Heart left ventricle (tissue), 13 donors: ENCODE measurements at regions not wholly inside any gene's neighbourhood (a gene's known extent, or its start where the extent isn't known, plus 50 kb on each side); places are given as distances from the start of the nearest gene placed in this dataset.

Experiments
- POLR2A ChIP-seq, 2 donors: fragments of 450-650 bp; IDR thresholded peaks; one replicate each; pipeline ENCODE4 v1.6.1; 2017; ENCODE audit warnings: antibody characterized with exemption in 2 of 2, mild to moderate bottlenecking in 2 of 2, moderate library complexity in 2 of 2
- TF ChIP-seq, protein P1 (sequence below), 12 donors: fragments of 200-600 bp; sonication (generic) in 4 of 12; IDR thresholded peaks; one replicate each; pipeline versions ENCODE4 v1.5.0 to v1.8.0; 2018 to 2022; ENCODE audit warnings: antibody characterized with exemption in 12 of 12, mild to moderate bottlenecking in 5 of 12
- donor health status: ischemic (EF 13 %, LVEDD 7.1; RV severe dilation, severe dysfunction).
- donor health status: DM: no; HTN: yes; CAD: no.
- donor health status: DM: no; HTN: no; CAD: no.
- donor health status: ischemic (EF 25% LVEDD 6.9; RV normal size, moderate dysfunction).
- donor health status: ischemic (EF 25% LVEDD 5.7; RV mildly dilated, moderate dysfunction).
- donor health status: ischemic (EF 35%, LVEDD 5.7; RV mildly dilated, moderate dysfunction).
- donor health status: nonischemic (EF 11% LVEDD 7.7; RV severe dilation, severe dysfunction).
- donor health status: DM: yes; HTN: yes; CAD: no.
- donor health status: PGD.
- donor health status: ischemic (EF 29% LVEDD 5.4; RV normal size, mild dysfunction).
- donor health status: nonischemic (EF 23%, LVEDD 6.1; RV moderate dilation, normal function).

- TF ChIP-seq, protein P1, sequence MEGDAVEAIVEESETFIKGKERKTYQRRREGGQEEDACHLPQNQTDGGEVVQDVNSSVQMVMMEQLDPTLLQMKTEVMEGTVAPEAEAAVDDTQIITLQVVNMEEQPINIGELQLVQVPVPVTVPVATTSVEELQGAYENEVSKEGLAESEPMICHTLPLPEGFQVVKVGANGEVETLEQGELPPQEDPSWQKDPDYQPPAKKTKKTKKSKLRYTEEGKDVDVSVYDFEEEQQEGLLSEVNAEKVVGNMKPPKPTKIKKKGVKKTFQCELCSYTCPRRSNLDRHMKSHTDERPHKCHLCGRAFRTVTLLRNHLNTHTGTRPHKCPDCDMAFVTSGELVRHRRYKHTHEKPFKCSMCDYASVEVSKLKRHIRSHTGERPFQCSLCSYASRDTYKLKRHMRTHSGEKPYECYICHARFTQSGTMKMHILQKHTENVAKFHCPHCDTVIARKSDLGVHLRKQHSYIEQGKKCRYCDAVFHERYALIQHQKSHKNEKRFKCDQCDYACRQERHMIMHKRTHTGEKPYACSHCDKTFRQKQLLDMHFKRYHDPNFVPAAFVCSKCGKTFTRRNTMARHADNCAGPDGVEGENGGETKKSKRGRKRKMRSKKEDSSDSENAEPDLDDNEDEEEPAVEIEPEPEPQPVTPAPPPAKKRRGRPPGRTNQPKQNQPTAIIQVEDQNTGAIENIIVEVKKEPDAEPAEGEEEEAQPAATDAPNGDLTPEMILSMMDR (IDR thresholded peaks at IDR 0.05), result no peak
- no peak for TF ChIP-seq POLR2A (IDR thresholded peaks at IDR 0.05)
Observed at GRCh38 chr2:146212602-146213001, 1632.2 kb upstream of the ACVR2A start.
